ENCODE measurements at regions not wholly inside any gene's neighbourhood (a gene's known extent, or its start where the extent isn't known, plus 50 kb on each side); places are given as distances from the start of the nearest gene placed in this dataset.
"Not testable (repeated sequence)": the region's sequence is repeated elsewhere in the genome, so short reads cannot be mapped to it uniquely, and the experiment has no call there.

DNA sequence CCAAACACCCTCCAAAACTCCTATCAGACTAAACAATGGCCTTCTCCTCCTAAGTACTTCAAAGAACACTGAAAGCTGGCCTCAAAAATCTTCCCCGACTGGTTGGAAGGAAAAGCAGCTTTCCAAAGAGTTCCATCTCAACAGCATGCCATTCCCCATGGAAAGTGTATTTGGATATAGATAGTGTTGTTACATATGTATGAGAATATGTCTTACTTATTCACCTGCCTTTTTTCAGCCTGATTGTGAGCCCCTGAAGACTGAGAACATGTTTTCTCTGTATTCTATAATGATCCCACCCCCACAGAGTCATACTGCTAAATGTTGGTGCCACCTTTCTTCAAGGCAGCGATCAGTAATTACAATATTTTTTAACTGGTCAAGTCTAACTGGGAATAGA, 185.4 kb upstream of the G2E3 start:
- DNase-seq (ENCODE audit: low read depth) = no peak

DNA sequence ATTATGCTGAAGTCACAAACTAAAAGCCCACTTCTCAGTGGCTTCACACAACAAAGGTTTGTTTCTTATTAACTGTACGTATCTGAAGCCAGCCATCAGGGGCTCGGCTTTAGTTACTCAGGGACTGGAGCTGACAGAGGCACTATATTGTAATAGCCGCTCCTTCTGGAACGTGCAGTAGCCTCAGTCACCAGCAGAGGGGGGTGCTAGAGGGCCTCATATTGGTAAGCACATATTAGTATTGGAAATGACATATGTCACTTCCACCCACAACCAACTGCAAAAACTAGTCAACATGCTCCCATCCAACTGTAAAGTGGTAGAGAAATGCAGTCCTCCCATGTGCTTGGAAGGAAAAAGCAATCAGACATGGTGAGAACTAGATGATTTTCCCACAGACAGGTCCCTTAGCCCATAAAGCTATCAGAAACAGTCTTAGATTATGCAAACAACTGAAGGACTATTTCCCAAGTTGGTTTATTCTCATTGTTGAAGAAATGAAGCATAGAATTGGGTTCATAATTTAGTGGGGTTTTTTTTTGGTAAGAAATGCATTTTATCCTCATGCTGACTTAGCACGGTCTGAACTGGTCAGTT, 183.6 kb upstream of the G2E3 start:
- peak; percentile 53 for DNase-seq (ENCODE audit: low read depth)

DNA sequence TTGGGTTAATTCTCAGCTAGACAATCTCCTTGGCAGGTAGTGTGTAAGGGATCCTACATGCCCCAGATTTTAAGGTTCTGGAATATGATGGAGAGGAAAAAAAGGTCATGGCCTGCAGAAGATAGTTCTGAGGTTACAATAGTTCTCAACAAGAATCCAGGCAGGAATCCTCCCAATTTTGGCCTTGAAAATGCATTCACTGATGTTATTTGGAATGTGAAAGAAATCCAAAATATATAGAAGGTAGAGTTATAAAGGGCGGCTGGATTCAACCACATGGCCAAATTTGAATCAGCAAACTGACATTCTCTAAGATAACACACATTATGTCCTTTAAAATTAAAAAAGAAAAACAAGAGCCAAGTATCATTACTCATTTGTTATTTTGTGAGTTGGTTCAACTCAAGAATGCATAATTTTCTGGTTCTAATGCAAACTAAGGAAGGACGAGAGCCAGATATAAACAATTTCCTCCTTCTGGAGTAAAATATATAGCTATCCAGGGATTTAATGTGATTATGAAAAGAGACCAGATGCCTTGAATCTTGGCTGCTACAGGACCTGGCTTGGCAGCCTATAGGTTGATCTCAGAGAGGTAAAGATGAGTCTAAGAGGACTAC, 177.0 kb upstream of the G2E3 start:
- no peak for DNase-seq (ENCODE audit: low read depth)

DNA sequence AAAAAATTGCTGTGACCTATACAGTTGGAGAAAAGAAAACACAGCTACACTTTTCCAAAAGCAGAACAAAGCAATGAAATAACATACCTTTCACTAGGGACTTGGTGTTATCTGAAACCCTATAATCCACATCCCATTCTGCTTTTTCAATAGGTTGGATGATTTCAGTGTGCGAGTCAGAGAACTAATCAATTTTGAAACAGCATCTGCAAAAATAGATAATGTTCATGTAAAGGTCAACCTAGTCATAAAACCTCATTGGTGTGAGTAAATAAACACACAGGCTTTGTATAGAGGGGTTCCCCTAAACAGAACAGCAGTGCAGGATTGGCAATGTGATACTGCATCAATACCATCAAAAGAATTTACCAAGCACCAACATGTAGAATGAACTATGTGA, 173.0 kb upstream of the G2E3 start:
- no peak for DNase-seq (ENCODE audit: low read depth)

DNA sequence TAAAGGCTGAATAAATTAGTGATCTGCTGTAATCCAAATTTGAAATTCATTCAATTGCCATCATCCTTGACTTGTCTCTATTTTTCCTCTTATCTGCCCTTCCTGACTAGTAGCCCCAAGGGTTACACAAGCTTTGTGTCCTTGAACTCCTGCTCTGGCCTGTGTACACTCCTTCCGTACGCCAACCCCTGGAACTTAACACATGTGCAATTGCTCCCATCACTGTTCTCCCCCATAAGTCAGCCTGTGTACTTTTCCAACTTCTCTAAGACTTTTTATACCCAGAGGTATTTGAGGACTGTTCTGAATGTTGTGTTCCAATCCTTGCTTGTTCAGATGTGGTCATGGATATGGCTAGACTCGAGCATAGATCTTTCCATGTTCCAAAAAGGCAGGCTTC, 171.1 kb upstream of the G2E3 start:
- DNase-seq (ENCODE audit: low read depth) = no peak

DNA sequence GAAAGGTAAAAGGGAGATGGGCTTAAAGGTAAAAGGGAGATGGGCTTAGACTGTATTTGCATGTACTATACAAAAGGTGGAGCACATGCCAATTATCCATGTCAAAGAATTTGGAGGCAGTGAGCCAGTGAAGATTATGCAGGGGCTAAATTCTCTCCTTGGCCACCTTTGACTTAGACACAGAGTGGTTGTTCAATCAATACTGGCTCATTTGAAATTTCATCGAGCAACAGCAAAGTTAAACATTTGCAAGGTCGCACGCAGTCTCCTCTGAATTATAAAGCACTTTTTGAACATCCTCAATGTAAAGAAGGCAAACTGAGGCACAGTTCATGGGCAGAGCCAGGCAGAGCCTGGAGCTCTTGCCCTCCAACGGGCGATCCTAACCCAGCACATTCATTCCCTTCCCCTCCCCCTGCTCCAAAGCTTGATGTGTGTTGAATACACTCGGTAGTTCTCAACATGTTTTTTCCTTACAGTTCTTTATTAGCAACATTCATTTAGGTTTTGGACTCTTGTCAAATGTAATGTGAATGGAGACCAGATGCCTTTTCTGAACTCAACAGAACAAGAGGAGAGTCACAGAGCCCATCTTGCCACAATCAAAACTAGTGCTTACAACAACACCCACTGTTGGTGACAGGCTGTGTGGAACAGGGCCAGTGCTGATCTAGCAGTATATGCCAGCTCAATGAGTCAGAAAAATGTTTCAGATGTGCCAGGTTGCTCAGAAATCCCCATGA, 169.7 kb upstream of the G2E3 start:
- DNase-seq (ENCODE audit: low read depth) = no peak

DNA sequence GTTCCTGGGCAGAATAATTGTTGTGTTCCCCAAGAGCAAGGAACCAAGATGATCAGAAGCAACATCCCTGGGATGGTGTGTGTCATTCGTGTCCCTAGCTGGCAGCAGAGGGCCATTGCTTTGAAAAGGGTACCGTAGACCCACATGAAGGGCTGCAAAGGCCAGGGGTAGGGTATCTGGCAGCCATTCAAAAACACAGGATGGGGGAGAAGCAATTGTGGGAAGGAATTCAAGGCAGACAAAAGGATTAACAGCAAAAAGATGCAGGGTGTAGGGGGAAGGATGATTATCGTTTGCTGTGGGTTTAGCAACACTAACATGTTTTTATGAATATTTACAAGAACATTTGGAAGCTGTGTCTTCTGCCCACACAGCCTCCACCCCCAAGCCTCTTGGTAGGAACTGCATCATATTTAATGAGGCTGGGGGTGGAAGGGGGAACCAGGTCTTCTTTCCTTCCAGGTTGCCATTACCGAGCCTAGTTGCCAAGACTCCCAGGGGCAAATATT, 169.0 kb upstream of the G2E3 start:
- DNase-seq (ENCODE audit: low read depth) = no peak

DNA sequence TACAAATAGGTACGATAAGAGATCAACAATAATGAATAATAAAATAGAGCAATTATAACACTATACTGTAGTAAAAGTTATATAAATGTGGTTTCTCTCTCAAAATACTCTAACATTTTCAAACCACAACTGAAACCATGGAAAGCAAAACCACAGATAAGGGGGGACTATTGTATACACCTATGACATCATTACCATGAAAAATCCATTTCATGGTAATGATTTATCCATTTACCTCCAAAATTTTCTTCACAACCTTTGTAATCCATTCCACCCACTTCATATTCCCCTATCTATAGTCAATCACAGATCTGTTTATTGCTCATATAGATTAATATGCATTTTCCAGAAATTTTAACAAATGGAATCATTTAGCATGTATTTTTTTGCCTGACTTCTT, 163.9 kb upstream of the G2E3 start:
- no peak for DNase-seq (ENCODE audit: low read depth)

DNA sequence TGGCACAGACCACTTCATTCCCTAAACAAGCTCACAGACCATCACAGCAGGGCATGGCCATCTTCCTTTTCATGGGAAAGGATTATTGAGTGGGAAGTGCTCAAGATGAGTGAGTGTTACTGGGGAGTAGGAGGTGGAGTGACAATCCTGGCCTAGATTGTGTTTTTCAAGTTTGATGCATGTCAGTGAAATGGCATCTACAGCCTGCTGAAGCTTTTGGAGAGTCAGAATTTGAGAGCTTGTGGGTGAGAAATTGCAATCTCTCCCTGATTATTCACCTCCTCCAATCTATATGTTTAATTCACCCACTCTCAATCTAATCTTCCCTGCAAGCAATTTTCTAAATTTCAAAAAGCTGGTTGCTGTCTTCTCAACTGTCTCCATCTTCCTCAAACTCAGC, 156.1 kb upstream of the G2E3 start:
- DNase-seq (ENCODE audit: low read depth) = no peak

DNA sequence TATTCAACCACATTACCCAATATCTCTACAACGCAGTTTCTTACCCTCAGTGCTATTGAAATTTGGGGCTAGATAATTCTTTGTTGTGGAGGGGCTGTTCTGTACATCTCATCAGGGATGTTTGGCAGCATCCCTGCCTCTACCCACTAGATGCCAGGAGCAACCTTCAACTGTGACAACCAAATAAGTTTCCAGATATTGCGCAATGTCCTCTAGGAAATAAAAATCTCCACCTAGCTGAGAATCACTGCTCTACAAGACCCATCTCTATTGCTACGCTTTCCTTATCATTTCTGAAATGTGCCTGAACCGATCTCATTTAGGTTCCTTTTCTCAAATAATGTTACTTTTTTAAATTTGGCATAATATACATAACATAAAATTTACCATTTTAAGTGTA, 155.2 kb upstream of the G2E3 start:
- no peak for DNase-seq (ENCODE audit: low read depth)

DNA sequence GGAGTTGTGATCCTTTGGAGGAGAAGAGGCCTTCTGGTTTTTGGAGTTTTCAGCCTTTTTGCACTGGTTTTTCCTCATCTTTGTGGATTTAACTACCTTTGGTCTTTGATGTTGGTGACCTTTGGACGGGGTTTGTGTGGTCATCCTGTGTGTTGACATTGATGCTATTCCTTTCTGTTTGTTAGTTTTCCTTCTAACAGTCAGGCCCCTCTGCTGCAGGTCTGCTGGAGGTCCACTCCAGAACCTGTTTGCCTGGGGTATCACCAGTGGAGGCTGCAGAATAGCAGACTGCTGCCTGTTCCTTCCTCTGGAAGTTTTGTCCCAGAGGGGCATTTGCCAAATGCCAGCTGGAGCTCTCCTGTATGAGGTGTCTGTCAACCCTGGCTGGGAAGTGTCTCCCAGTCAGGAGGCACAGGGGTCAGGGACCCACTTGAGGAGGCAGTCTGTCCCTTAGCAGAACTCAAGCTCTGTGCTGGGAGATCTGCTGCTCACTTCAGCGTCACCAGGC, 149.4 kb upstream of the G2E3 start:
- not testable (repeated sequence) for DNase-seq (ENCODE audit: low read depth)

DNA sequence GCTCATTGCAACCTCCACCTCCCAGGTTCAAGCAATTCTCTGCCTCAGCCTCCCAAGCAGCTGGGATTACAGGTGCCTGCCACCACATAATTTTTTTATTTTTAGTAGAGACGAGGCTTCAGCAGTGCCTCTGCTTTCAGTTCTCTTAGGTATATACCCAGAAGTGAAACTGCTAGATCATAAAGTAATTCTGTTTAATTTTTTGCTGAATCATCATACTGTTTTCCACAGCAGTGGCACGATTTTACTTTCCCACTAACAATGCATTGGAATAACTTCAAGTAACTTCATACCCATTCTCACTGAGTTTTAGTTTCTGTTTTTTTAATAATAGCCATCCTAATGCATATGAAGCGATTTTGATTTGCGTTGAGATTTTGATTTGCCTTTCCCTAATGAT, 148.0 kb upstream of the G2E3 start:
- no peak for DNase-seq (ENCODE audit: low read depth)

DNA sequence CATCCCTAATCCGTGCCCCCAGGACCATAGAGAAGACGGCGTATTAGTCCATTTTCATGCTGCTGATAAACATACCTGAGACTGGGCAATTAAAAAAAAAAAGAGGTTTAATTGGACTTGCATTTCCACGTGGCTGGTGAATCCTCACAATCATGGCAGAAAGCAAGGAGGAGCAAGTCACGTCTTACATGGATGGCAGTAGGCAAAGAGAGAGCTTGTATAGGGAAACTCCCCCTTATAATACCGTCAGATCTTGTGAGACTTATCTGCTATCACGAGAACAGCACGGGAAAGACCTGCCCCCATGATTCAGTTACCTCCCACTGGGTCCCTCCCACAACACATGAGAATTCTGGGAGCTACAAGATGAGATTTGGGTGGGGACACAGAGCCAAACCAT, 145.8 kb upstream of the G2E3 start:
- DNase-seq (ENCODE audit: low read depth) = not testable (repeated sequence)

DNA sequence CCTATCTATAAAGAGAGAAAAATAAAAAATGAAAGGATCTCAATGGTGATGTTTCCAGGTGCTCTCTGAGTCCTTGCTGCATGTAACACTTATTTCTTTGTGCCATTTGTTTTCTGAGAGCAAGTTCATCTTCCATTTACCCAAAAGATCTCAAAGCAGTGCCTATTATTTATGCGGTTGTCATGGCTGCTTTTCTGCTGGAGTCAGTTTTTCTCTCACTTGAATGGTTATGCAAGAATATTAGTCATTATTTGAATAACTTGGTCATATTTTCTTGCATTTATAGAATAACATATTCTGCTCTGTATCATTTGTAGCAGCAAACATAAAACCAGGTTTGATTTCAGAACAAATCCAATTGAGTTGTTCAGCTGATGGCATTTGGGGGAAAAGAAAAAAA, 141.8 kb upstream of the G2E3 start:
- no peak for DNase-seq (ENCODE audit: low read depth)

DNA sequence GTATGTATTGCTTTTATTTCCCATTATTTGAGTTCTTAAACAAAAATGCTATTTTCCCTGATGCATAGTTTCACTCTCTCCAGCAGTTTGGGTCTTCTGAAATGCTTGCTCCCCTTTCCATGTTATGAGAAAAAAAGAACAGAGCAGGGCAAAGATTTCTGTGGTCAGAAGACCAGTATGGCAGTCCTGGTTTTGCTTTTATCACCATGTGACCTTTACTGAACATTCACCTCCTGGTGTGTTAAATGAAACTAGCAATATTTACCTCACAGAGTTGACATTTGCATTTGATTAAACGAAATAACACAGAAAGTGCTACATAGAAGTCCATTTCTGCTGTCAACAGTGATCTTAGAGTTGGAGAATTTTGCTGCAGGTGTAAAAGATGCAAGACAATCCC, 141.0 kb upstream of the G2E3 start:
- no peak for DNase-seq (ENCODE audit: low read depth)

DNA sequence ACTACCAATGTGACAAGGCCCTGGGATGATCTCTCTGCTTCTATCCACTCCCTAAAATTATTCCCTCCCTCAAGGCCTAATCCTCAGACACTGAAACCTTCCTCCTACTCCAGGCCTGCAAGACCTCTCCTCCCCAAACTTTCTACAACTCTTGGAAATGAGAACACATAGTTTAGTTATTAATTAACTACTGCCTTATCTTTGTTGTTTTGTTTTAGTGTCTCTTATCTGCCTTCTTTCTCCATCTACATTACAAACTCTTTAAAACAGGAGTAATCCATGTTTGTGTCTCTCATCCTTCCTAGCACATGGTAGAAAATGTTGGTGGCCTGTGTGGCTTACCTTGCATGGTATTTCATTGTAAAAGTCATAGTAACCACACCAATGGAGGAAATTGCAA, 139.9 kb upstream of the G2E3 start:
- no peak for DNase-seq (ENCODE audit: low read depth)

DNA sequence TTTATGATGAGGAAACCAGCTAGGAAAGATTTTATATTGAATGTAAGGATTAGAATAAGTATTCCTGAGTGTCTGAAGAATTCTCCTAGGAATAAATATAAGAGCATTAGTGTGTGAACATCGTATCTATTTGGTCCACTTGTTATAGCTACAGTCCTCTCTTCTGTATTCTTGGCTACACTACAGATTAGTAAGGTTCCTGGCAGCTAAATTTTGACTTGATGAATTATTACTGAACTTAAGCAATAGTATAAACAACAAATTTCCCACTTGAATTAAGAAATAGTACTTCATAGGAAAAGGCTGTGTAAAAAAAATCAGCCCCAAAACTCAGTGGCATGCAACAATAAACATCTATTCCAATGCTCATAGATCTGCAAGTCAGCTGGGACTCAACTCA, 138.4 kb upstream of the G2E3 start:
- no peak for DNase-seq (ENCODE audit: low read depth)

DNA sequence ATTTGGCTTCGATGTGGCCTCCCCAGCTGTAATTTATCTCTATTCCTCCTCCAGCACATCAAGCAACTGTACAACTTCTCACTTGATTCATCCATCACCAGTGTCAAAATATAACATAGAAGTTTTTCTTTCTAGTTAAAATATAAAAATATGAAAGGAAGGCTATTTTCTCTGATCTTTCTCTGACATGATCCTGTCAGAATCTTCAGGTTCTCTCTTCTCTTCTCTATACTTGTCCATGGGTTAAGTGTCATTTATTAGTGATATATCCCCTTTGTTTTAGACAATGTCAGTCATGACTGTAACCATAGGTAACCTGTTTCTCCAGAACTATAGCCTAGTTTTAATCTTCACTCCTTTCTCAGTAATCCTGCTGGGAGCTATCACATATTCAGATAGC, 132.5 kb upstream of the G2E3 start:
- no peak for DNase-seq (ENCODE audit: low read depth)

DNA sequence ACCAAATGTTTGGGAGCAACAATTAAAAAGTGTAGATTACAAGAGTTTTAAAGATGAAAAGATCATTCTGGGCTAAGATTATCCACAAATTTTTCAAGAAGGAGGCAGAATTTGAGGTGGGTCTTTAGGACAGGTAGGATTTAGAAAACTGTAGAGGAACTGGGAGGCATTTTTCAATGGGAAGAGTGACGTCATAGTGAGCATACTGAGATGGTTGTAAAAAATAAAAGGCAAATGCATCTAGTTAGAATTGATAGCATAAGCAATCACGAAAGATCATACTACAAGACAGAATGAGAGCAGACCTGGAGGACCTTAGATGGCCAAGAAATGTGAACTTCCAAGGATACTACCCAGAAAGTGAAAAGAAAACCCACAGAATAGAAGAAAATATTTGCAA, 131.6 kb upstream of the G2E3 start:
- no peak for DNase-seq (ENCODE audit: low read depth)

DNA sequence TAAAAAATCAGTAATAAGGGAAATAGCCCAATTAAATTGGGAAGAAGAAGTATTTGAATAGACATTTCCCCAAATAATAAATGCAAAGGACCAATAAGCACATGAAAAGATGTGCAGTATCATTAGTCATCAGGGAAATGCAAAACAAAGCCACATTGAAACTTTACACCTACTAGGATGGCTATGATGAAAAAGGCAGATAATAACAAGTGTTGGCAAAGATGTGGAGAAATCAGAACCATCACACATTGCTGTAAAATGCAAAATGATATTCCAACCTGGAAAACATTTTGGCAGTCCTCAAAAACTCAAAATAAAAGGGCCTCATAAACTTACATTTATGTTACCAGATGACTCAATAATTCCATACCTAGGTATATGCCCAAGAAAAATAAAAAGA, 131.1 kb upstream of the G2E3 start:
- no peak for DNase-seq (ENCODE audit: low read depth)

DNA sequence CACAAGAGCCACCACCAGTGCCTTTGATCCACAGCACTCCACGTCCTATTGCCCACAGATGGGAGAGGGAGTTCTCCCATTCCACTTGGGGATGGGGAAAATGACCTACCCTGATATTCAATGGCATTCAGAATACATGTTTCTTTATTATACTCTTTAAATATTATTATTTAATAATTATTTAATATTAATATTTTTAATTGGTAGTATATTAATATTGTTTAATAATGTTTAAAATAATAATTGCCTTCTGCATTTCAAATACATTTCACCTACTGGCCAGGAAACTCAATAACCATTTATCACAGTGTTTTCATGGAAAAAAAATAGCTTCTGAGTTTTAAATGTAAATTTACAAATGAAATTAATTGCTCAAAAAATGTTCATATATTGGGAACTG, 127.4 kb upstream of the G2E3 start:
- DNase-seq (ENCODE audit: low read depth) = no peak

DNA sequence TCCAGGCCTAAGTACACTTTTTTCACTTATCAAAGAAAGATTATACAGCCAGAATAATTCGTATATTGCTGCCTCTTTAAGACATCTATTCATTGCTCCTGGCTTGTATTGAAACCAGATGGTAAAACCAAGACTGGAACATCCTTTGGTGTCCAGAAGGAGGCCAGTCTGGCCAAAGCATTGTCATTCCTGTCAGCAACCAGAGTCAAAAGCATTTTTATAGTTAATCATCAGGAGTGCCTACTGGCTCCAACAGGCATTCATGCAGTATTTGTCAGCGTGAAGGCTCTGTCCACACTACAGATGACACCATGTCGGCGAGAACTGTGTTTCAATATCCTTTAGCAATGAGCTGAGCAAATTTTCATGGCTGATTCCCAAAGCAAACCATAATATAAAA, 118.0 kb upstream of the G2E3 start:
- DNase-seq (ENCODE audit: low read depth) = no peak

DNA sequence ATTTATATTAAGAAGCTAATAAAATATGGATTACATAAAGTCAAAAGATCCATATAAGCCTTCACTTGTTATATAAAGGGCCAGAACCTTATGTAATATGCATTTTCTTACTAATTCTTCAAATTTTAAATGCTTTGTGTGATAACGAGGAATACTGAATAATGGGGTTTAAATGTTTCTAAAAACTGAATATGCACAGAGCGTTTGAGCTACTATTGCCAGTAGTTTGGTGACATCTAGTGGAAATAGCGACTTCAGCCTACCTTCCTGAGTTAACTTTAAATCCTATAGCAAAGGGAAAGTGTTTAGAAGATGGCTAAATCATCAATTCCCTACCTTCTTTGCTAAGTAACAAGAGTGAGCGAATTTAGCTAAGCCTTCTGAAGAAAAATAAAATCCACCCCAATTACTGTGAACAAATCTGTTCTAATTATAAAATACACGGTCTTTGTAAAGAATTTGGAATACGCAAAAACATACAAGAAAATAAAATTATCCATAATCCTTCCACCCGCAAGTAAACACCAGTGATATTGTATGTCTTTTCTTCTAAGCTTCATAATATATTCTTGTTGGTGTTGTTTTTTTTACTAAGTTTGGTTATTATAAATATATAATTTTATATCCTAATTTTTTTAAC, 115.5 kb upstream of the G2E3 start:
- DNase-seq (ENCODE audit: low read depth) = no peak
